Activated CD8-positive, alpha-beta memory T cell treated with anti-CD3 and anti-CD28 coated beads for 1 hour (primary cell): ENCODE measurements at regions not wholly inside any gene's neighbourhood (a gene's known extent, or its start where the extent isn't known, plus 50 kb on each side); places are given as distances from the start of the nearest gene placed in this dataset.

Experiments
- DNase-seq, 2 donors: peaks; one replicate each; pipeline ENCODE4 v3.0.0-alpha.2; 2020; ENCODE audit warnings: low read depth in 1 of 2; ENCODE audit errors: extremely low read depth in 1 of 2

- no peak for DNase-seq
Measured at GRCh38 chr20:4560667-4561066, 125.6 kb upstream of the PRNP start.

GRCh38 chr20:4559906-4560305 is 126.3 kb upstream of the PRNP start:
- DNase-seq: no peak

- no peak for DNase-seq
Measured at GRCh38 chr20:4559106-4559505, 127.2 kb upstream of the PRNP start.

GRCh38 chr20:4556781-4557180 is 129.5 kb upstream of the PRNP start:
- DNase-seq: no peak

GRCh38 chr20:4555188-4555890 is 130.9 kb upstream of the PRNP start:
- DNase-seq: no peak

- no peak for DNase-seq
Measured at GRCh38 chr20:4554346-4554745, 131.9 kb upstream of the PRNP start.

- DNase-seq: no peak
Measured at GRCh38 chr20:4552075-4552640, 134.1 kb upstream of the PRNP start.

GRCh38 chr20:4550740-4551139 is 135.5 kb upstream of the PRNP start:
- DNase-seq: no peak

- no peak for DNase-seq
Measured at GRCh38 chr20:4549711-4550259, 136.5 kb upstream of the PRNP start.

- no peak for DNase-seq
Measured at GRCh38 chr20:4548552-4548951, 137.7 kb upstream of the PRNP start.

GRCh38 chr20:4546786-4547185 is 139.5 kb upstream of the PRNP start:
- no peak for DNase-seq

GRCh38 chr20:4546342-4546741 is 139.9 kb upstream of the PRNP start:
- no peak for DNase-seq

- DNase-seq: no peak
Measured at GRCh38 chr20:4545526-4545925, 140.7 kb upstream of the PRNP start.

- no peak for DNase-seq
Measured at GRCh38 chr20:4544765-4545164, 141.5 kb upstream of the PRNP start.

GRCh38 chr20:4542270-4542669 is 144.0 kb upstream of the PRNP start:
- DNase-seq: no peak

GRCh38 chr20:4534315-4534714 is 151.9 kb upstream of the PRNP start:
- DNase-seq: no peak

GRCh38 chr20:4533368-4534133 is 152.7 kb upstream of the PRNP start:
- no peak for DNase-seq

- no peak for DNase-seq
Measured at GRCh38 chr20:4532772-4533171, 153.5 kb upstream of the PRNP start.

- no peak for DNase-seq
Measured at GRCh38 chr20:4524792-4525191, 161.5 kb upstream of the PRNP start.

- DNase-seq: no peak
Measured at GRCh38 chr20:4524307-4524706, 161.9 kb upstream of the PRNP start.

- DNase-seq: no peak
Measured at GRCh38 chr20:4522310-4522709, 163.9 kb upstream of the PRNP start.
